Naive thymus-derived CD8-positive, alpha-beta T cell (primary cell): ENCODE measurements at regions not wholly inside any gene's neighbourhood (a gene's known extent, or its start where the extent isn't known, plus 50 kb on each side); places are given as distances from the start of the nearest gene placed in this dataset.
A peak's percentile ranks its signal among the peaks of the same experiment; 100 is the strongest.

Source experiments
- ATAC-seq, 2 donors: fragments of 150-1000 bp; cut with Tn5 transposase in 1 of 2; sonication (Bioruptor Pico), chemical (Tn5 transposase) in 1 of 2; 1 replicate in 1 of 2; 2 replicates in 1 of 2; pipeline ENCODE4 v1.10.0; 2021; ENCODE audit warnings: mild to moderate bottlenecking in 2 of 2, moderate library complexity in 2 of 2
- POLR2A ChIA-PET: fragments of 350-600 bp; sonication (Branson Sonifier 250); formaldehyde crosslinking; loops from one replicate; lab custom pipeline; 2021; ENCODE audit warnings: antibody characterized with exemption; lab: Charles Lee
- DNase-seq, 10 donors: peaks; one replicate each; pipeline versions ENCODE4 v3.0.0 to v3.0.0-alpha.2; 2020 to 2022
- H3K27ac Mint-ChIP-seq, 10 donors: one replicate each; pipeline ENCODE4 v1.8.0; 2020 to 2022; ENCODE audit warnings: mild to moderate bottlenecking in 10 of 10, mixed read lengths in 10 of 10, moderate library complexity in 4 of 10, inconsistent platforms in 1 of 10
- H3K27me3 Mint-ChIP-seq, 5 donors: one replicate each; pipeline ENCODE4 v1.8.0; 2021 to 2022; ENCODE audit warnings: mixed read lengths in 5 of 5
- H3K36me3 Mint-ChIP-seq, 3 donors: one replicate each; pipeline ENCODE4 v1.8.0; 2020 to 2022; ENCODE audit warnings: mixed read lengths in 3 of 3, mild to moderate bottlenecking in 2 of 3, inconsistent platforms in 1 of 3
- H3K4me1 Mint-ChIP-seq, 4 donors: one replicate each; pipeline ENCODE4 v1.8.0; 2021 to 2022; ENCODE audit warnings: mixed read lengths in 4 of 4
- H3K4me3 Mint-ChIP-seq, 10 donors: one replicate each; pipeline ENCODE4 v1.8.0; 2020 to 2022; ENCODE audit warnings: mild to moderate bottlenecking in 10 of 10, mixed read lengths in 10 of 10, moderate library complexity in 6 of 10, inconsistent platforms in 1 of 10
- H3K9me3 Mint-ChIP-seq, 9 donors: one replicate each; pipeline ENCODE4 v1.8.0; 2020 to 2022; ENCODE audit warnings: mixed read lengths in 9 of 9, mild to moderate bottlenecking in 3 of 9, inconsistent platforms in 1 of 9, moderate library complexity in 1 of 9

DNA sequence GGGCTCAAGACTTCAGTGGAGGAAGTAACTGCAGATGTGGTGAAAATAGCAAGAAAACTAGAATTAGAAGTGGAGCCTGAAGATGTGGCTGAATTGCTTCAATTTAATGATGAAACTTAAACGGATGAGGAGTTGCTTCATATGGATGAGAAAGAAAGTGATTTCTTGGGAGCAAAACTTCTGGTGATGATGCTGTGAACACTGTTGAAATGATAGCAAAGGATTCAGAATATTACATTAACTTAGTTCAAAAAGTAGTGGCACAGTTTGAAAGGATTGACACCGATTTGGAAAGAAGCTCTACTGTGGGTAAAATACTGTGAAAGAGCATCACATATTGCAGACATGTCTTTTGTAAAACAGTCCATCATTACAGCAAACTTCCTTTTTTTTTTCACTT lies 638.0 kb downstream of the NYAP2 start:
- Mint-ChIP-seq H3K27ac (no peak overlapping the region), H3K36me3 (no peaks in the 10 kb centered on the region), H3K9me3 (no peaks in the 10 kb centered on the region), H3K4me3 (no peak overlapping the region), H3K27me3 (peaks cover 19 to 38% (median 24%) of the 10 kb centered on the region in 5 donors), H3K4me1 (no peaks in the 10 kb centered on the region)
- DNase-seq (no peak), ATAC-seq (no peak)
- POLR2A ChIA-PET, result no interaction called here

DNA sequence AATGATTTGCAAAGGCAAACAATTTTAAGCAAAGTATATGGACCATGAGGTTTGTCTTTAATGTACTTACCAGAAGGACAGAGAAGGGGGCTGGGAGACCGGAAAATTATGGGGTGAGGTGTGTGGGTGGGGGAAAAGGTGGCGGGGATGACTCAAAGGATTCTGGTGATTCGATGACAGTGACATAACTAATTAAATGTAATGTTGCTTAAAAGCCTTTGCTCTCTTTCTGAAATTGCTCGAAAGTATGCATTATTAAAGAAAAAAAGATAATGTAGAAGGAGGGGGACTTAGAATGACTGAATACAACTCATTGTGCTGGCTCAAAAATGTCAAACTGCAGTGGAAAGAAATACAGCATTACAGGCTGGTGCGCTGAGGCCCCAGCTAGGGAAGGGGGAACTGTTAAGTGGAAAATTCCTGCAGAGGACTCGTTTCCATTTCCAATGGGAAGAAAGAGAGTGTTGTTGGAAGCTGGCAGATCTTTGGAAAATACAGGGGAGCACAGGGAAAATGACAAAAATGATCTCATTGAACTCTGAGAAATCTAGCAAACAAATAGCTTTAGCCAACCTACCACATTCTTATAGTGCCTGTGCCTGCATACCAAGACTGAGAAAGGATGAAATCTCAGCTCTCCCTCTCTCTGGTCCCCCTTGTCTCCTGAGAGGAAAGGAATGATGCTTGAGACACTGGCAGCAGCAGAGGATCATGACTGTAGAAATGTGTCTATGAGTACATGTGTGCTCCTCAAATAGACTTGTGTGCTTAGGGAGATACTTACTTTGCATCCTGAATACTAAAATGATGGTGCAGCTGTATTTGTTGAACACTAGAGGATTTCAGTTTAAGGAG lies 632.4 kb downstream of the NYAP2 start:
- peaks cover 2 to 25% (median 20%) of the 10 kb centered on the region in 4 donors for H3K4me1 Mint-ChIP-seq
- no peak overlapping the region for H3K27ac Mint-ChIP-seq
- DNase-seq (no peak), ATAC-seq (peak in 1 of 2 donors; percentile 18)
- POLR2A ChIA-PET, result no interaction called here
- H3K36me3 Mint-ChIP-seq, result no peaks in the 10 kb centered on the region
- H3K4me3 Mint-ChIP-seq, result peak overlapping the region in 9 of 10 donors; percentile 8 to 77 (median 60)
- no peaks in the 10 kb centered on the region for H3K9me3 Mint-ChIP-seq
- peaks cover 33 to 51% (median 41%) of the 10 kb centered on the region in 5 donors for H3K27me3 Mint-ChIP-seq

DNA sequence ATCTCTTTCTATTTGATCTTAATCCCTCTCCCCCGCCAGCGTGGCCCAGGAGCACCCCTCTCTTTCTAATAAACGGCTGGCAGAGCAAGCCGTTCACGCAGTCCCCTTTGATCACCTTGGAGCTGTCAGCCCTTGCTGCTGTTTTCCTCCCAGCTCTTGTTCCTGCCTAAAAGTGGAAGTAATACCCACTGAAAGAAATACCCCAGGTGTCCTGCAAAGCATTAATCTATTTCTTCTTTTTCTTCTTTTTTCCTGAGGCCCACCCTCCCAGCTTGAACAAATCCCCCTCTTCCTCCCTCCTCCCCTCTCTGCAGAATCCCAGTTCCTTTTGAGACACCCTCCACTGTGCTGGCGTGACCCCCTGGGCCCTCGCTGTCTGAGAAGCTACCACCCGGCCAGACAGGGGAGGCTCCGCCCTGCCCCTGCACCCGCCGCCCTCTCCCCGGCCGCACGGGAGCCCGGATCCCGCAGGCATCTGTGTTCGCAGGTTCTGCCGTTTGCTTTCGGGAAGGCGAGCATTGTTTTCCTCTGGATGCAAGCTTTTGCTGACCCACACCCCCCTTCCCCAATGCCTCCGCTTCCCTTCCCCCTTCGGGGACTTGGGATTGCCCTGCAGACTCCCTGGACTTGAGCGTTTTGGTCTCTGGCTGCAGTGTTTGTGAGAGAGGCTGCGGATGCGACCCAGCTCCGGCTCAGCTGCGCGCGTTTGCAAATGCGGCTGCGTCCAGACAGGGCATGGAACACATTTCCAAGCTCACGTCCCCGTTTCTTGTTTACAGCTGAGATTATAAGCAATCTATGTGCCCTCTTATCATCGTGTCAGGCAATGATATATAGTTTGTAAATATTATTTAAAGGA lies 631.5 kb downstream of the NYAP2 start:
- H3K9me3 Mint-ChIP-seq, result peaks cover 0 to 3% (median 0%) of the 10 kb centered on the region in 9 donors
- H3K4me3 Mint-ChIP-seq, result peak overlapping the region; percentile 49 to 78 (median 67)
- no peaks in the 10 kb centered on the region for H3K36me3 Mint-ChIP-seq
- peaks cover 33 to 46% (median 40%) of the 10 kb centered on the region in 5 donors for H3K27me3 Mint-ChIP-seq
- peak in 1 of 10 donors; percentile 17 for DNase-seq
- ATAC-seq, result peak; percentile 53 to 65
- POLR2A ChIA-PET, result no interaction called here
- H3K4me1 Mint-ChIP-seq, result peaks cover 2 to 25% (median 20%) of the 10 kb centered on the region in 4 donors
- no peak overlapping the region for H3K27ac Mint-ChIP-seq

DNA sequence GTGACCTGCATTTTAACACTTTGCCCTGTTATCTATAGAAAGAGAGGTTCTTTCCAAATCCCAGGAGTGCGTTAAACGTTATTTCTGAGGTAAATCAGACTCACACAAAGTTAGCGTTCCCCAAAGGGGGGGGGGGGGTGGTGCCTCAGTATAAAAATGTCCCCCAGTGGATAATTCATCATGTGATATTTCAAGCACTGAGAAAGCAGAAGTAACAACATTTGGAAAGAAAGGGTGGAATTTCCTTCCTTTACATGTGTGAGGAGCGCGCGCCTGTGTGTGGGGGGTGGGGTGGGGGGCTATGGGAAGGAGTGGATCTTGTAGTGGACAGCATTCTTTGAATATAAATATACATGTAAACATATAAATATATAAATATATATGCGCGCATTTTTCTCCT lies 630.9 kb downstream of the NYAP2 start:
- H3K27me3 Mint-ChIP-seq, result peaks cover 30 to 41% (median 37%) of the 10 kb centered on the region in 5 donors

DNA sequence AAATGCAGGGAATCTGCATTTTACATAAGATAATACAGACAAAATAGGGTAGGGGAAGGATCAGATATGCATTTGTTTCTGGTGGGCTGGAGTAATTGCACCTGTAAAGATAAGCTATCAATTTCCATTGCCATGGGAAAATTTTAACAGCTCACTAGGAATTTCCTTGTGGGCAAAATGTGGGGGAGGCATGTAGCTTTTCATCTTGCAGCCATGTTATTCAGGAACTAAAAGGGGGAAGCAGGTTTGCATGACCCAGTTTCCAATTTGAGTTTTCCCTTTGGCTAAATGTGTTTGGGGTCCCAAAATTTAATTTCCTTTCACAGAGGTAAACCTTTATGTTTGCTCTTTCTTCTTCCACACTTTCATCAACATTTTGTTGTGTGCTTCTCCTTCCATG lies 624.4 kb downstream of the NYAP2 start:
- no peak overlapping the region for H3K4me3 Mint-ChIP-seq
- POLR2A ChIA-PET, result no interaction called here
- H3K27ac Mint-ChIP-seq, result no peak overlapping the region
- H3K36me3 Mint-ChIP-seq, result no peaks in the 10 kb centered on the region
- H3K9me3 Mint-ChIP-seq, result peaks cover 0 to 8% (median 0%) of the 10 kb centered on the region in 9 donors
- no peaks in the 10 kb centered on the region for H3K4me1 Mint-ChIP-seq
- no peak for DNase-seq
- no peak for ATAC-seq
- peaks cover 2 to 18% (median 7%) of the 10 kb centered on the region in 5 donors for H3K27me3 Mint-ChIP-seq

More for the DNA sequence above, 630.9 kb downstream of the NYAP2 start:
- H3K4me3 Mint-ChIP-seq, result peak overlapping the region in 8 of 10 donors; percentile 26 to 74 (median 47)
- H3K4me1 Mint-ChIP-seq, result peaks cover 2 to 25% (median 20%) of the 10 kb centered on the region in 4 donors
- no peak for ATAC-seq
- H3K27ac Mint-ChIP-seq, result no peak overlapping the region
- no peak for DNase-seq
- POLR2A ChIA-PET, result no interaction called here
- H3K9me3 Mint-ChIP-seq, result peaks cover 0 to 4% (median 0%) of the 10 kb centered on the region in 9 donors
- no peaks in the 10 kb centered on the region for H3K36me3 Mint-ChIP-seq

DNA sequence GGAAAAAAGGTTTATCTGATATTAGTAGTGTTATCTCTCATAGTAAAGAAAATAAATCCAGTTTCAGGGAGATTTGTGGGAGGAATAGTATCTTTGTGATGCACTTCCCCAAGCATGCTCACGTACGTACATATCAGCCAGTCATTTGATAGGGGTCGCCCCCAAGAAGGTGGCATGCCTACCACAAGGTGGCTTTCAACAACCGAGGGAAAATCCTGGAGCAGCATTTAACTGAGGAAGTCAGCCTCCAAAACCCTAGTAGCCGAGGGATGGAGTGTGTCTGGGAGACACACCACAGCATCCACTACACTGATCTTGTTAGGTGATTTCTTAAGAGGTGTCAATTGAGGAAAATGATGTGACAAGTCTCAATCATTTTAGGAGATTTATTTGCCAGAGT lies 623.9 kb downstream of the NYAP2 start:
- Mint-ChIP-seq H3K9me3 (peaks cover 0 to 10% (median under 1%) of the 10 kb centered on the region in 9 donors), H3K27me3 (peaks cover 2 to 15% (median 4%) of the 10 kb centered on the region in 5 donors), H3K36me3 (no peaks in the 10 kb centered on the region), H3K4me1 (no peaks in the 10 kb centered on the region), H3K27ac (no peak overlapping the region), H3K4me3 (no peak overlapping the region)
- ATAC-seq (no peak), DNase-seq (no peak)
- POLR2A ChIA-PET, result no interaction called here

DNA sequence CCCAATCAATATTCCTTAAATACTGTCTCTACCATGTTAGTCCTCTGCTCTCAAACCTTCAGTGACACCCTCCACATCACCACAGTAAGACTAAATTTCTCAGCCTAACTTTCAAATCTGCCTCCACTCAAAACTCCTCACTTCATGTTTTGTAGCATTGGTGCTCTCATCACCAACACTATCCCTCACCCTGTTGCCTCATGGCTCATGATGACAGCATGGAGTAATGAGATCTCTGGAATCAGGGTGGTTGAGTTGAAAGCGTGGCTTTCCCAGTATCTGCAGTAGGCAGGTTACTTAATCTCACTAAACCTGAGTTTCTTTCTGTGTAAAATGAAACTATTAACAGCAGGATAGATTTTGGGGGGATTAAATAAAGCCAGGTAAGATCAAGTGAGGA lies 621.4 kb downstream of the NYAP2 start:
- ATAC-seq (no peak), DNase-seq (no peak)
- Mint-ChIP-seq H3K4me1 (no peaks in the 10 kb centered on the region), H3K27ac (no peak overlapping the region), H3K9me3 (peaks cover 0 to 15% (median 3%) of the 10 kb centered on the region in 9 donors), H3K27me3 (peaks cover 1 to 26% (median 2%) of the 10 kb centered on the region in 5 donors), H3K36me3 (no peaks in the 10 kb centered on the region), H3K4me3 (no peak overlapping the region)
- POLR2A ChIA-PET, result no interaction called here

DNA sequence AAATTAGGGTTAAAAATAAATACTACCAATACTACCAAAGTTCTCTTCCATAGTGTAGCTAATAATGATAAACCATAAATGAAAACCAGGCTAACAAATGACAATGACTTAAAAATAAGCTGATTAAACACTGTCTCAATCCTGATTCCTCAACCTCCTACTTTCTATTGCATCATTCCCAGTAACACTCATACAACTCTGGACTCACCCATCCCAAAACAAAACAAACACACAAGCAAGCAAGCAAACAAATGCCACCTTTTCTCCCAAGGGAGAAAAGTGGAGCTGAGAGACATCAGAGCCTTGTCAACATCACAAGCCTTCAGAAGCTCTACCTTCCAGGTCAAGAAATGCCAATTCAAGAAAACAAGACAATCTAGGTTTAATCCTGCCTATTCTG lies 620.7 kb downstream of the NYAP2 start:
- H3K9me3 Mint-ChIP-seq, result peaks cover 0 to 15% (median 3%) of the 10 kb centered on the region in 9 donors
- no peaks in the 10 kb centered on the region for H3K36me3 Mint-ChIP-seq
- peaks cover 1 to 26% (median 2%) of the 10 kb centered on the region in 5 donors for H3K27me3 Mint-ChIP-seq
- POLR2A ChIA-PET, result no interaction called here
- H3K4me1 Mint-ChIP-seq, result no peaks in the 10 kb centered on the region
- DNase-seq (no peak), ATAC-seq (no peak)
- H3K27ac Mint-ChIP-seq, result no peak overlapping the region
- no peak overlapping the region for H3K4me3 Mint-ChIP-seq

DNA sequence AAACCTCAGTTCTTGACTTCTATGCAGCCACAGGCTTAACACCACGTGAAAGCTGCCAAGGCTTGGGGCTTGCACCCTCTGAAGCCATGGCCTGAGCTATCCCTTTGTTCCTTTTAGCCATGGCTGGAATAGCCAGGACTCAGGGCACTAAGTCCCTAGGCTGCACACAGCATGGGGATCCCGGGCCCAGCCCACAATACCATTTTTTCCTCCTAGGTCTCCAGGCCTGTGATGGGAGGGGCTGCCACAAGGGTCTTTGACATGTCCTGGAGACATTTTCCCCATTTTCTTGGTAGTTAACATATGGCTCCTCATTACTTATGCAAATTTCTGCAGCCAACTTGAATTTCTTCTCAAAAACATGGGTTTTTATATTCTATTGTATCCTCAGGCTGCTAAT lies 619.1 kb downstream of the NYAP2 start:
- Mint-ChIP-seq H3K9me3 (peaks cover 0 to 15% (median 3%) of the 10 kb centered on the region in 9 donors), H3K4me1 (no peaks in the 10 kb centered on the region), H3K36me3 (no peaks in the 10 kb centered on the region), H3K27me3 (peaks cover 1 to 21% (median 2%) of the 10 kb centered on the region in 5 donors), H3K27ac (no peak overlapping the region), H3K4me3 (no peak overlapping the region)
- no peak for DNase-seq
- POLR2A ChIA-PET, result no interaction called here
- no peak for ATAC-seq

DNA sequence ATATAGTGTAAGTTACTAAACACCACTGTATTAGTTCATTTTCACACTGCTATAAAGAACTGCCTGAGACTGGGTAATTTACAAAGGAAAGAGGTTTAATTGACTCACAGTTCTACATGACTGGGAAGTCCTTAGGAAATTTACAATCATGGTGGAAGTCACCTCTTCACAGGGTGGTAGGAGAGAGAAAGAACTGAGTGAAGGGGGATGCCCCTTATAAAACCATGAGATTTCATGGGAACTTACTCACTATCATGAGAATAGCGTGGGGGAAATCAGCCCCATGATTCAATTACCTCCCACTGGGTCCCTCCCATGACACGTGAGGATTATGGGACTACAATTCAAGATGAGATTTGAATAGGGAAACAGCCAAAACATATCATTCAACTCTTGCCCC lies 618.0 kb downstream of the NYAP2 start:
- H3K4me1 Mint-ChIP-seq, result no peaks in the 10 kb centered on the region
- peaks cover 0 to 15% (median 3%) of the 10 kb centered on the region in 9 donors for H3K9me3 Mint-ChIP-seq
- H3K27me3 Mint-ChIP-seq, result peaks cover 0 to 23% (median 2%) of the 10 kb centered on the region in 5 donors
- DNase-seq (no peak), ATAC-seq (no peak)
- H3K36me3 Mint-ChIP-seq, result no peaks in the 10 kb centered on the region
- POLR2A ChIA-PET, result no interaction called here
- no peak overlapping the region for H3K27ac Mint-ChIP-seq
- H3K4me3 Mint-ChIP-seq, result no peak overlapping the region

DNA sequence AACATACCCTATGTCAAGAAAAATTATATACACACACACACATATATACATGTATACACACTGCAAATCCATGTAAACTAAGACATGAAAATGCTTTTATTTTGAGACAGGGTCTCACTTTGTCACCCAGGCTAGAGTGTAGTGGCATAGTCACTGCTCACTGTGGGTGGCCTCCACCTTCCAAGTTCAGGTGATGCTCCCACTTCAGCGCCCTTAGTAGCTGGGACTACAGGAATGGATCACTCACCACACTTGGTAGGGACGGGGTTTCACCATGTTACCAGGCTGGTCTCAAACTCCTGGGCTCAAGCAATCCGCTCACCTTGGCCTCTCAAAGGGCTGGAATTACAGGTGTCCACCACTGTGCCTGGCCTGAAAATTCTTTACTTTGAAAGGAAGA lies 617.6 kb downstream of the NYAP2 start:
- POLR2A ChIA-PET, result no interaction called here
- DNase-seq (no peak), ATAC-seq (no peak)
- Mint-ChIP-seq H3K36me3 (no peaks in the 10 kb centered on the region), H3K4me3 (no peak overlapping the region), H3K27ac (no peak overlapping the region), H3K27me3 (peaks cover 1 to 24% (median 2%) of the 10 kb centered on the region in 5 donors), H3K9me3 (peaks cover 0 to 15% (median 3%) of the 10 kb centered on the region in 9 donors), H3K4me1 (no peaks in the 10 kb centered on the region)

DNA sequence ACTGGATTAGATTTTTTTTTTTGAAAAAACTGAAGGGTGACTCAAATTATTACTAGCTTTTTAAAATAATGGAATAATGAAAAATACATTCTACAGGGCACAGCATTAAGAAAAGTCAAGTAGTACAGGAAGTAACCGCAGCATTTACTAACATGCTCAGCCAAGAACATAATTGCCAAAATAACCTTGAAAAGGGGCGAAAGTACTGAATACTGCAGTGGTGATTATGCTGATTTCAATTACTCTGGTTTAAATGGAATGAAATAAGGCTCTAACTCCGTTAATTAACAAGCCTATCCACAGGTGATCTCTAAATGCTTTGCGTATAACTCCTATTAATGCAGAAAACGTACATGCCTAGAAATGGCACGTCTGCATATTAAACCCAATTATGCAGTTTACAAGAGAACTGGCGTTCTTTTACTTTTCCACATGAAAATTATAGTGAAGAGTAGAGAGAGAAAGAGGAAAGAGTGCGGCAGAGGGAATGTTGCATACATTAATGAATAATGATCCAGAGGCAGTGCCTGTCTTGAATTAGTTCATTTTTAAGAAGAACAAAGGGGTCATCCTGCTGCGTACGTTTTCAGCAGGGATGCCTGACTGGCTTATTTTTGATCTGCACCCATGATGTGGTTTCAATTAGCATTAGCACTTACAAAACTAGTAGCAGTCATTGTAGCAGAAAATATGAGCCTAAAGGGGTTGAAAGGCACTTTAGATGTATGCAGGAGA lies 612.4 kb downstream of the NYAP2 start:
- Mint-ChIP-seq H3K9me3 (peaks cover 0 to 3% (median 0%) of the 10 kb centered on the region in 9 donors), H3K36me3 (no peaks in the 10 kb centered on the region), H3K27ac (no peak overlapping the region), H3K4me1 (no peaks in the 10 kb centered on the region), H3K27me3 (peaks cover 0 to 16% (median 7%) of the 10 kb centered on the region in 5 donors), H3K4me3 (no peak overlapping the region)
- ATAC-seq (no peak), DNase-seq (no peak)
- POLR2A ChIA-PET, result no interaction called here
